ENCODE measurements at regions not wholly inside any gene's neighbourhood (a gene's known extent, or its start where the extent isn't known, plus 50 kb on each side); places are given as distances from the start of the nearest gene placed in this dataset.
"Not testable (repeated sequence)": the region's sequence is repeated elsewhere in the genome, so short reads cannot be mapped to it uniquely, and the experiment has no call there.

- not testable (repeated sequence) for TF ChIP-seq CTCF, POLR2A (IDR thresholded peaks at IDR 0.05)
These were observed 255.1 kb upstream of the ANKRD20A1 start for GRCh38 chr9:67603609-67604008.

Data from Peyer's patch (tissue), 4 donors.